ENCODE measurements at regions not wholly inside any gene's neighbourhood (a gene's known extent, or its start where the extent isn't known, plus 50 kb on each side); places are given as distances from the start of the nearest gene placed in this dataset.

DNA sequence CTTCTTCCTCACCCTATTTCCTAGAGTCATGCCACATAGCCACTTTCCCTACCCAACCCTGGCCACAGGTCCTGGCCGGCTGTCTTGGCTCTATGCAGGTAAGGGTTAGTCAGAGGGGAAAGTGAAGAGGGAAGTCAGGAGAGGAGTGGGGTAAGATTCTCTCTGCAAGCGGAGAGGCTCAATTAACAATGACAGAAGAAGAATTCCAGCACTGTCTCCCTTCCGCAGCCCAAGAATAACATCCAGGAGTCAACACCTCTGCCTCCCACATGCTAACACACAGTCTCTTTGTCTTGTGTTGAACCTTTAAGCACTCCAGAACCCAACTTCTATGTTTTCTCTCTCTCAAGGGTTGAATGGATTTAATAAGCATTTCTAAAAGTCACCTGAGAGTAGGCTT, 235.1 kb upstream of the ANKRD55 start:
- TF ChIP-seq, protein P1, sequence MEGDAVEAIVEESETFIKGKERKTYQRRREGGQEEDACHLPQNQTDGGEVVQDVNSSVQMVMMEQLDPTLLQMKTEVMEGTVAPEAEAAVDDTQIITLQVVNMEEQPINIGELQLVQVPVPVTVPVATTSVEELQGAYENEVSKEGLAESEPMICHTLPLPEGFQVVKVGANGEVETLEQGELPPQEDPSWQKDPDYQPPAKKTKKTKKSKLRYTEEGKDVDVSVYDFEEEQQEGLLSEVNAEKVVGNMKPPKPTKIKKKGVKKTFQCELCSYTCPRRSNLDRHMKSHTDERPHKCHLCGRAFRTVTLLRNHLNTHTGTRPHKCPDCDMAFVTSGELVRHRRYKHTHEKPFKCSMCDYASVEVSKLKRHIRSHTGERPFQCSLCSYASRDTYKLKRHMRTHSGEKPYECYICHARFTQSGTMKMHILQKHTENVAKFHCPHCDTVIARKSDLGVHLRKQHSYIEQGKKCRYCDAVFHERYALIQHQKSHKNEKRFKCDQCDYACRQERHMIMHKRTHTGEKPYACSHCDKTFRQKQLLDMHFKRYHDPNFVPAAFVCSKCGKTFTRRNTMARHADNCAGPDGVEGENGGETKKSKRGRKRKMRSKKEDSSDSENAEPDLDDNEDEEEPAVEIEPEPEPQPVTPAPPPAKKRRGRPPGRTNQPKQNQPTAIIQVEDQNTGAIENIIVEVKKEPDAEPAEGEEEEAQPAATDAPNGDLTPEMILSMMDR (IDR thresholded peaks at IDR 0.05): no peak
- no peak for TF ChIP-seq POLR2A (IDR thresholded peaks at IDR 0.05)

Data from uterus (tissue), 2 donors.